Lower leg skin (tissue), 3 donors: ENCODE measurements at regions not wholly inside any gene's neighbourhood (a gene's known extent, or its start where the extent isn't known, plus 50 kb on each side); places are given as distances from the start of the nearest gene placed in this dataset.

Source experiments
- POLR2A ChIP-seq, 2 donors: fragments of 450-650 bp; IDR thresholded peaks; one replicate each; pipeline ENCODE4 v1.6.1; 2016 to 2017; ENCODE audit warnings: antibody characterized with exemption in 2 of 2, mild to moderate bottlenecking in 1 of 2, moderate library complexity in 1 of 2
- TF ChIP-seq, protein P1 (sequence below), 3 donors: fragments of 450-650 bp; IDR thresholded peaks; one replicate each; pipeline ENCODE4 v1.5.1; 2016; ENCODE audit warnings: antibody characterized with exemption in 3 of 3, mild to moderate bottlenecking in 3 of 3, moderate library complexity in 2 of 3

DNA sequence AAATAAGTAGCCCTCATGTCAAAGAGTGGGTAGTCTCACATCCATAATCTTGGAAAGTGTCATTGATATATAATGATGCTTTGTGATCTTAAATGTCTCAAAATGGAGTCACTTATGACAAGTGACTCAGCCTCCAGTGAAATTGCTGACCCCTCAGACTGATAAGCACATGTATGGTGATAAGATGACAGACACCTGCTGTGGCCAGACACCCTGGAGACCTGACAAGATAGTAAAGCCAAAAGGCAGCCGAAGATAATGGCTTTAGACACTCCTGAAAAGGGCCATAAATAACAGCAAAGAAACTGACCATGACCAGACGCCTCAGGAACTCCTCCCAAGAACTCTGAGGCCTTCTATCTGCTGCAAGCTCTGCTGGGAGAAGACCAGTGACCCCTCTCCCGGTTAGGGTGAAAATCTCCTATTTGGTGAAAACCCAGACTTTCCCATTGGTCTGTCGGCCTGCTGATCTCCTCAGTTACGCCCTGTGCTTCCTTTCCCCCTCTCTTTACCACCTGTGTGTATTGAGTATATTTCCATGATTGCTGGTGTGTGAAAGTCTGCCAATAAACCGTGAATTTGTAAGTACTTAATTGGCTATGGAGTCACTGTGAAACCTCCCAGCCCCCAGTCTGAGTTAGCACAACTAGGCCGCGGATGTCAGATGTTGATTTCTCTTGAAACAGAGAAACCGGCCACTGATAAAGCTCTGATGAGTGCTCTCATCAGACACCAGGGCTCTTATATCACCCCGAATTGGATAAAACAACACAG, 226.7 kb upstream of the MYOCD start:
- TF ChIP-seq, protein P1, sequence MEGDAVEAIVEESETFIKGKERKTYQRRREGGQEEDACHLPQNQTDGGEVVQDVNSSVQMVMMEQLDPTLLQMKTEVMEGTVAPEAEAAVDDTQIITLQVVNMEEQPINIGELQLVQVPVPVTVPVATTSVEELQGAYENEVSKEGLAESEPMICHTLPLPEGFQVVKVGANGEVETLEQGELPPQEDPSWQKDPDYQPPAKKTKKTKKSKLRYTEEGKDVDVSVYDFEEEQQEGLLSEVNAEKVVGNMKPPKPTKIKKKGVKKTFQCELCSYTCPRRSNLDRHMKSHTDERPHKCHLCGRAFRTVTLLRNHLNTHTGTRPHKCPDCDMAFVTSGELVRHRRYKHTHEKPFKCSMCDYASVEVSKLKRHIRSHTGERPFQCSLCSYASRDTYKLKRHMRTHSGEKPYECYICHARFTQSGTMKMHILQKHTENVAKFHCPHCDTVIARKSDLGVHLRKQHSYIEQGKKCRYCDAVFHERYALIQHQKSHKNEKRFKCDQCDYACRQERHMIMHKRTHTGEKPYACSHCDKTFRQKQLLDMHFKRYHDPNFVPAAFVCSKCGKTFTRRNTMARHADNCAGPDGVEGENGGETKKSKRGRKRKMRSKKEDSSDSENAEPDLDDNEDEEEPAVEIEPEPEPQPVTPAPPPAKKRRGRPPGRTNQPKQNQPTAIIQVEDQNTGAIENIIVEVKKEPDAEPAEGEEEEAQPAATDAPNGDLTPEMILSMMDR (IDR thresholded peaks at IDR 0.05): no peak
- no peak for TF ChIP-seq POLR2A (IDR thresholded peaks at IDR 0.05)
